Erythroblast (primary cell): ENCODE measurements at regions not wholly inside any gene's neighbourhood (a gene's known extent, or its start where the extent isn't known, plus 50 kb on each side); places are given as distances from the start of the nearest gene placed in this dataset.

ENCODE experiments used
- GATA1 ChIP-seq: IDR thresholded peaks from 2 replicates; pipeline ENCODE4 v1.6.1; 2011; ENCODE audit warnings: low read depth, mild to moderate bottlenecking, control low read depth, low read length, moderate library complexity
- POLR2A ChIP-seq: IDR thresholded peaks from 2 replicates; pipeline ENCODE4 v1.6.1; 2011; ENCODE audit warnings: mild to moderate bottlenecking, low read length

GRCh38 chr6:23977706-23978105 is 148.3 kb upstream of the NRSN1 start:
- no peak for TF ChIP-seq POLR2A
- TF ChIP-seq GATA1 = no peak
